ENCODE measurements at regions not wholly inside any gene's neighbourhood (a gene's known extent, or its start where the extent isn't known, plus 50 kb on each side); places are given as distances from the start of the nearest gene placed in this dataset.

GRCh38 chr3:95217661-95218060 lies 1154.8 kb downstream of the NSUN3 start:
- peak; percentile 18 for DNase-seq
- peaks cover 9% of the 10 kb centered on the region for H3K27me3 Mint-ChIP-seq (ENCODE audit: unreplicated experiment)
- H3K36me3 Mint-ChIP-seq (ENCODE audit: unreplicated experiment): peaks cover 17% of the 10 kb centered on the region
- H3K27ac Mint-ChIP-seq (ENCODE audit: unreplicated experiment): peak overlapping the region; percentile 97
- no peak for TF ChIP-seq CTCF (IDR thresholded peaks at IDR 0.05; ENCODE audit: partially characterized antibody, unreplicated experiment)
- peaks cover 22% of the 10 kb centered on the region for H3K4me1 Mint-ChIP-seq (ENCODE audit: low read depth, unreplicated experiment)
- peak overlapping the region; percentile 69 for H3K4me3 Mint-ChIP-seq (ENCODE audit: unreplicated experiment)
- peaks cover 22% of the 10 kb centered on the region for H3K9me3 Mint-ChIP-seq (ENCODE audit: unreplicated experiment)

DNA sequence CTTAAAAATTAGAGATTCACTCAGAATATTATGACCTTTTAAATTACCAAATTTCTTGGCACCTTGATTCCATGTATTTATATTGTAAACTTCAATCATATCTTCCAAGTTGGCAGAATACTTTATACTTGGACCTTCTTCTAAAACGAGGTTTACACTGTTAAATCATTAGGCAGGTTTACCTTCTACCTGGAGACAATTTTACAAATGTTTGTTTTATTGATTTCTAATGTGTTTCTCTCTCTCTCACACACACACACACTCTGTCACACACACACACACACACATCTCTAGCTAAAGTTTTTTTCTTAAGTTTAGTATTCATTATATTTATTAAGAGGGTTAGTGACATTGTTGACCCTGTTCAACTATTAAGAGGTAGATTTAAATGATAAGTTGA lies 1155.6 kb downstream of the NSUN3 start:
- no peak for TF ChIP-seq CTCF (IDR thresholded peaks at IDR 0.05; ENCODE audit: partially characterized antibody, unreplicated experiment)
- H3K9me3 Mint-ChIP-seq (ENCODE audit: unreplicated experiment): peaks cover 20% of the 10 kb centered on the region
- peaks cover 9% of the 10 kb centered on the region for H3K27me3 Mint-ChIP-seq (ENCODE audit: unreplicated experiment)
- DNase-seq: no peak
- peak overlapping the region; percentile 97 for H3K27ac Mint-ChIP-seq (ENCODE audit: unreplicated experiment)
- H3K4me3 Mint-ChIP-seq (ENCODE audit: unreplicated experiment): peak overlapping the region; percentile 16
- peaks cover 22% of the 10 kb centered on the region for H3K4me1 Mint-ChIP-seq (ENCODE audit: low read depth, unreplicated experiment)
- H3K36me3 Mint-ChIP-seq (ENCODE audit: unreplicated experiment): peaks cover 14% of the 10 kb centered on the region

GRCh38 chr3:95226437-95226836 lies 1163.6 kb downstream of the NSUN3 start:
- no peak for DNase-seq
- Mint-ChIP-seq H3K27ac (ENCODE audit: unreplicated experiment) (no peak overlapping the region), H3K4me3 (ENCODE audit: unreplicated experiment) (no peak overlapping the region), H3K4me1 (ENCODE audit: low read depth, unreplicated experiment) (no peaks in the 10 kb centered on the region), H3K27me3 (ENCODE audit: unreplicated experiment) (peaks cover 2% of the 10 kb centered on the region), H3K36me3 (ENCODE audit: unreplicated experiment) (peaks cover 21% of the 10 kb centered on the region), H3K9me3 (ENCODE audit: unreplicated experiment) (peaks cover 7% of the 10 kb centered on the region)
- no peak for TF ChIP-seq CTCF (IDR thresholded peaks at IDR 0.05; ENCODE audit: partially characterized antibody, unreplicated experiment)

DNA sequence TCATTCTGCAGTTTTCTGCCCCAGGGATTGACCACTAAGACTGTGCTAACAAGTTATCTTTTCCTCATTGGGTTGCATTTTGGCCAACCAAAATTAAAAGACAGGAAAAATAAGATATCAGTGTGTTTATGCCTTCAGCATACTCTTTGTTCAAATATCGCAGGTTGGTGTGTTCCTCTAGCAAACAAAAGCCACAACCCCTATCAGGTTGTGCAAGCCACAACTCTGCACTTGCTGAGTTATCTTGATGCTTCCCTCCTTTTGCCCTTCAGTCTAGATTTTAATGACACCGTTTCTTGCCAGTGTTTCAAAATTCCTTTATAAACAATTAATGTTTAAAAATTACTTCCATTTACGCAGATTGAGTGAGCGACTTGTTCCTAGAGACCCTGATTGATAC lies 1164.2 kb downstream of the NSUN3 start:
- Mint-ChIP-seq H3K4me3 (ENCODE audit: unreplicated experiment) (no peak overlapping the region), H3K36me3 (ENCODE audit: unreplicated experiment) (peaks cover 21% of the 10 kb centered on the region), H3K9me3 (ENCODE audit: unreplicated experiment) (peaks cover 7% of the 10 kb centered on the region), H3K27ac (ENCODE audit: unreplicated experiment) (no peak overlapping the region), H3K27me3 (ENCODE audit: unreplicated experiment) (no peaks in the 10 kb centered on the region), H3K4me1 (ENCODE audit: low read depth, unreplicated experiment) (no peaks in the 10 kb centered on the region)
- DNase-seq: no peak
- no peak for TF ChIP-seq CTCF (IDR thresholded peaks at IDR 0.05; ENCODE audit: partially characterized antibody, unreplicated experiment)

- no peak overlapping the region for H3K4me3 Mint-ChIP-seq (ENCODE audit: unreplicated experiment)
- H3K4me1 Mint-ChIP-seq (ENCODE audit: low read depth, unreplicated experiment): no peaks in the 10 kb centered on the region
- peaks cover 7% of the 10 kb centered on the region for H3K9me3 Mint-ChIP-seq (ENCODE audit: unreplicated experiment)
- no peaks in the 10 kb centered on the region for H3K27me3 Mint-ChIP-seq (ENCODE audit: unreplicated experiment)
- H3K27ac Mint-ChIP-seq (ENCODE audit: unreplicated experiment): no peak overlapping the region
- no peak for DNase-seq
- no peak for TF ChIP-seq CTCF (IDR thresholded peaks at IDR 0.05; ENCODE audit: partially characterized antibody, unreplicated experiment)
- H3K36me3 Mint-ChIP-seq (ENCODE audit: unreplicated experiment): peaks cover 21% of the 10 kb centered on the region
These were observed 1165.6 kb downstream of the NSUN3 start for GRCh38 chr3:95228416-95228815.

Measured in glutamatergic neuron (in vitro differentiated cells).